H1 (cell line): ENCODE measurements at regions not wholly inside any gene's neighbourhood (a gene's known extent, or its start where the extent isn't known, plus 50 kb on each side); places are given as distances from the start of the nearest gene placed in this dataset.

Experiments used
- EGR1 ChIP-seq: IDR thresholded peaks from 2 replicates; pipeline ENCODE4 v1.6.1; 2011; ENCODE audit warnings: low read depth, low read length, borderline replicate concordance
- JUN ChIP-seq: IDR thresholded peaks from 2 replicates; pipeline ENCODE4 v1.6.1; 2011; ENCODE audit warnings: low read depth, mild to moderate bottlenecking, improper control_type of control experiment, low read length
- MAX ChIP-seq: IDR thresholded peaks from 2 replicates; pipeline ENCODE4 v1.6.1; 2012; ENCODE audit warnings: inconsistent platforms

DNA sequence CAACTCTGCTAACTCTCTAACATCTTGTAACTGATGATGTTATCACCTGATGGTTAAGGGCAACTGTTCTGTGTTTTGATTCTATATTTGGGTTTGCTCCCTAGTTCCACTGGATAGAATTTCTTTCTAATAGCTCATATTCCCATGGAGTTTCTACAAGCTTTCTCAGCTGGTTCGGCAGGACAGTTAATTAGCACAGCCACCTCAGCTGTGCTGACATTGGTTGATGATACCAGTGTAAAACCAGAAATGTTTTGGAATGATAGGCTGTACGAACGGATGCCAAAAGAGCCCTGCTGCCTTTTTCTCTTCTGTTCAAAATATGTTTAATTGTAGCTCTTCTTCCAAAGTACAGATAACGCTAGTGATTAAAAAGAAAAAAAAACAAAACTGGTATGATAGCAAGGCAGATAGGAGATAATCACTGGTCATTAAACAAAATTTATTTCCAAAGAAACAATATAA is 440.5 kb upstream of the ZNF608 start (continued):
- TF ChIP-seq JUN = no peak
- TF ChIP-seq EGR1 = no peak
- no peak for TF ChIP-seq MAX
- TF ChIP-seq, all 59 proteins: peak for 0
